ENCODE measurements at regions not wholly inside any gene's neighbourhood (a gene's known extent, or its start where the extent isn't known, plus 50 kb on each side); places are given as distances from the start of the nearest gene placed in this dataset.

DNA sequence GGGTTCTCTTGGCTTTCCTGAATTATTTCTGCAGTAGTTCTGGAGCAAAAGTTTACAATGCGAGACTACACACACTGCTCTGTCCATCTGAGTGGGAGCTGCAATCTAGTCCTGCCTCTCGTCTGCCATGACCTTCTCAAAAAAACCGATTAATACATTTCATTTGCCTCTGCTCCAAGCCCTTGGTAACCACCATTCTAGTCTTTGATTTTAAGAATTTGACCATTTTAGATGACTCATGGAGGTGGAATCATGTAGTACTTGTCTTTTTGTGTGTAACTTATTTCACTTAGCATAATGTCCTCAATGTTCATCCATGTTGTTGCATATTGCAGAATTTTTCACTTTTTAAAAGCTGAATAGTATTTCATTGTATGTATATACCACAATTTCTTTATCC lies 356.9 kb downstream of the SV2B start:
- TF ChIP-seq, protein P1, sequence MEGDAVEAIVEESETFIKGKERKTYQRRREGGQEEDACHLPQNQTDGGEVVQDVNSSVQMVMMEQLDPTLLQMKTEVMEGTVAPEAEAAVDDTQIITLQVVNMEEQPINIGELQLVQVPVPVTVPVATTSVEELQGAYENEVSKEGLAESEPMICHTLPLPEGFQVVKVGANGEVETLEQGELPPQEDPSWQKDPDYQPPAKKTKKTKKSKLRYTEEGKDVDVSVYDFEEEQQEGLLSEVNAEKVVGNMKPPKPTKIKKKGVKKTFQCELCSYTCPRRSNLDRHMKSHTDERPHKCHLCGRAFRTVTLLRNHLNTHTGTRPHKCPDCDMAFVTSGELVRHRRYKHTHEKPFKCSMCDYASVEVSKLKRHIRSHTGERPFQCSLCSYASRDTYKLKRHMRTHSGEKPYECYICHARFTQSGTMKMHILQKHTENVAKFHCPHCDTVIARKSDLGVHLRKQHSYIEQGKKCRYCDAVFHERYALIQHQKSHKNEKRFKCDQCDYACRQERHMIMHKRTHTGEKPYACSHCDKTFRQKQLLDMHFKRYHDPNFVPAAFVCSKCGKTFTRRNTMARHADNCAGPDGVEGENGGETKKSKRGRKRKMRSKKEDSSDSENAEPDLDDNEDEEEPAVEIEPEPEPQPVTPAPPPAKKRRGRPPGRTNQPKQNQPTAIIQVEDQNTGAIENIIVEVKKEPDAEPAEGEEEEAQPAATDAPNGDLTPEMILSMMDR (IDR thresholded peaks at IDR 0.05; ENCODE audit: low read length): no peak
- no peak for TF ChIP-seq EZH2 (IDR thresholded peaks at IDR 0.05; ENCODE audit: borderline replicate concordance, low read length)
